GM23338 (cell line): ENCODE measurements at regions not wholly inside any gene's neighbourhood (a gene's known extent, or its start where the extent isn't known, plus 50 kb on each side); places are given as distances from the start of the nearest gene placed in this dataset.

Experiments used
- ATAC-seq: fragments of 200-7000 bp; cut with Tn5 transposase; 3 replicates; pipeline ENCODE4 v1.9.1; 2020
- DNase-seq: peaks from one replicate; pipeline ENCODE4 v3.0.0-alpha.2; 2015; ENCODE audit warnings: low spot score
- H2AFZ ChIP-seq: fragments of 200-600 bp; sonication (generic); 2 replicates; pipeline ENCODE4 v1.8.0; 2016; ENCODE audit warnings: antibody characterized with exemption, mild to moderate bottlenecking, moderate library complexity
- H3F3A ChIP-seq: fragments of 200-600 bp; sonication (generic); replicated peaks from 2 replicates; pipeline ENCODE4 v1.8.0; 2017; ENCODE audit warnings: antibody characterized with exemption, mixed run types, low read depth
- H3K27ac ChIP-seq: fragments of 200-600 bp; sonication (generic); 2 replicates; pipeline ENCODE4 v1.6.1; 2016; ENCODE audit warnings: low read depth
- H3K27me3 ChIP-seq: fragments of 200-600 bp; sonication (generic); 2 replicates; pipeline ENCODE4 v1.8.0; 2016; ENCODE audit warnings: mild to moderate bottlenecking, mixed run types, moderate library complexity; ENCODE audit not compliant: insufficient read depth
- H3K36me3 ChIP-seq: fragments of 200-600 bp; sonication (generic); 2 replicates; pipeline ENCODE4 v1.8.0; 2016; ENCODE audit warnings: mild to moderate bottlenecking; ENCODE audit not compliant: insufficient read depth
- H3K4me1 ChIP-seq: fragments of 200-600 bp; sonication (generic); 2 replicates; pipeline ENCODE4 v1.8.0; 2016; ENCODE audit warnings: mild to moderate bottlenecking, moderate library complexity; ENCODE audit not compliant: insufficient read depth
- H3K4me2 ChIP-seq: fragments of 200-600 bp; sonication (generic); 2 replicates; pipeline ENCODE4 v1.7.1; 2017; ENCODE audit warnings: mixed run types
- H3K4me3 ChIP-seq: fragments of 200-600 bp; sonication (generic); 2 replicates; pipeline ENCODE4 v1.6.1; 2016; ENCODE audit warnings: mixed run types
- H3K79me2 ChIP-seq: fragments of 200-600 bp; sonication (generic); replicated peaks from 2 replicates; pipeline ENCODE4 v1.8.0; 2017; ENCODE audit warnings: mild to moderate bottlenecking; ENCODE audit not compliant: insufficient read depth
- H3K9me2 ChIP-seq: fragments of 200-600 bp; sonication (generic); 2 replicates; pipeline ENCODE4 v1.8.0; 2017; ENCODE audit not compliant: insufficient read depth
- H4K20me1 ChIP-seq: fragments of 200-600 bp; sonication (generic); replicated peaks from 2 replicates; pipeline ENCODE4 v1.8.0; 2017; ENCODE audit warnings: mild to moderate bottlenecking; ENCODE audit not compliant: insufficient read depth
- H3K27ac Mint-ChIP-seq: 2 replicates; pipeline ENCODE4 v1.8.0; 2020; ENCODE audit warnings: inconsistent platforms, mild to moderate bottlenecking, moderate library complexity, mixed read lengths
- H3K27me3 Mint-ChIP-seq: 3 replicates; pipeline ENCODE4 v1.8.0; 2022; ENCODE audit warnings: low read depth, mild to moderate bottlenecking, moderate library complexity, mixed read lengths, inconsistent platforms; ENCODE audit not compliant: insufficient read depth, poor library complexity
- H3K36me3 Mint-ChIP-seq: 3 replicates; pipeline ENCODE4 v1.8.0; 2021; ENCODE audit warnings: low read depth, mild to moderate bottlenecking, inconsistent platforms, moderate library complexity, mixed read lengths
- H3K4me1 Mint-ChIP-seq: 3 replicates; pipeline ENCODE4 v1.8.0; 2020; ENCODE audit warnings: mild to moderate bottlenecking, inconsistent platforms, mixed read lengths
- H3K4me3 Mint-ChIP-seq: 3 replicates; pipeline ENCODE4 v1.8.0; 2021; ENCODE audit warnings: moderate library complexity, mild to moderate bottlenecking, inconsistent platforms, mixed read lengths
- H3K9me3 Mint-ChIP-seq: 3 replicates; pipeline ENCODE4 v1.8.0; 2020; ENCODE audit warnings: moderate library complexity, mild to moderate bottlenecking, inconsistent platforms, mixed read lengths
- CREB1 ChIP-seq: fragments of 250-450 bp; sonication (Bioruptor Pico); IDR thresholded peaks from 2 replicates; pipeline ENCODE4 v1.5.0; 2020; ENCODE audit warnings: low read depth, mild to moderate bottlenecking, moderate library complexity
- EZH2 ChIP-seq: fragments of 200-600 bp; sonication (generic); IDR thresholded peaks from one replicate; pipeline ENCODE4 v1.8.0; 2017; ENCODE audit warnings: antibody characterized with exemption, mild to moderate bottlenecking, low read depth; ENCODE audit not compliant: unreplicated experiment
- EZH2phosphoT487 ChIP-seq: fragments of 200-600 bp; sonication (generic); IDR thresholded peaks from one replicate; pipeline ENCODE4 v1.8.1; 2018; ENCODE audit warnings: antibody characterized with exemption; ENCODE audit not compliant: unreplicated experiment
- JUNB ChIP-seq: IDR thresholded peaks from one replicate; pipeline ENCODE4 v1.6.1; 2016; ENCODE audit warnings: antibody characterized with exemption; ENCODE audit not compliant: unreplicated experiment
- NANOG ChIP-seq: IDR thresholded peaks from 2 replicates; pipeline ENCODE4 v1.6.1; 2016; ENCODE audit warnings: antibody characterized with exemption, borderline replicate concordance
- POLR2AphosphoS5 ChIP-seq: IDR thresholded peaks from 2 replicates; pipeline ENCODE4 v1.6.1; 2016; ENCODE audit warnings: antibody characterized with exemption, low read depth
- STAT1 ChIP-seq: IDR thresholded peaks from one replicate; pipeline ENCODE4 v1.6.1; 2016; ENCODE audit warnings: antibody characterized with exemption; ENCODE audit not compliant: unreplicated experiment
- ZNF114 ChIP-seq: fragments of 250-450 bp; sonication (Bioruptor Pico); IDR thresholded peaks from 2 replicates; pipeline ENCODE4 v1.5.0; 2020; ENCODE audit warnings: mild to moderate bottlenecking, moderate library complexity
- ZNF331 ChIP-seq: fragments of 250-450 bp; sonication (Bioruptor Pico); IDR thresholded peaks from 2 replicates; pipeline ENCODE4 v1.5.0; 2020; ENCODE audit warnings: low read depth, mild to moderate bottlenecking, moderate library complexity
- TF ChIP-seq, protein P1 (sequence below): IDR thresholded peaks from one replicate; pipeline ENCODE4 v1.6.1; 2018; ENCODE audit warnings: antibody characterized with exemption; ENCODE audit not compliant: unreplicated experiment
- TF ChIP-seq, protein P2 (sequence below): IDR thresholded peaks from 2 replicates; pipeline ENCODE4 v1.6.1; 2016; ENCODE audit warnings: antibody characterized with exemption
- TF ChIP-seq, protein P3 (sequence below), 2 experiments: fragments of 200-600 bp in 1 of 2; sonication (generic) in 1 of 2; conservative IDR thresholded peaks; 2 replicates each; pipeline versions ENCODE4 v1.5.1 to v1.6.1; 2016 to 2017; ENCODE audit warnings: antibody characterized with exemption in 2 of 2, low read depth in 2 of 2, mild to moderate bottlenecking in 2 of 2, moderate library complexity in 1 of 2
- TF ChIP-seq, protein P4 (sequence below): fragments of 250-450 bp; sonication (Bioruptor Pico); IDR thresholded peaks from 2 replicates; pipeline ENCODE4 v1.5.0; 2020; ENCODE audit warnings: mild to moderate bottlenecking, moderate library complexity

DNA sequence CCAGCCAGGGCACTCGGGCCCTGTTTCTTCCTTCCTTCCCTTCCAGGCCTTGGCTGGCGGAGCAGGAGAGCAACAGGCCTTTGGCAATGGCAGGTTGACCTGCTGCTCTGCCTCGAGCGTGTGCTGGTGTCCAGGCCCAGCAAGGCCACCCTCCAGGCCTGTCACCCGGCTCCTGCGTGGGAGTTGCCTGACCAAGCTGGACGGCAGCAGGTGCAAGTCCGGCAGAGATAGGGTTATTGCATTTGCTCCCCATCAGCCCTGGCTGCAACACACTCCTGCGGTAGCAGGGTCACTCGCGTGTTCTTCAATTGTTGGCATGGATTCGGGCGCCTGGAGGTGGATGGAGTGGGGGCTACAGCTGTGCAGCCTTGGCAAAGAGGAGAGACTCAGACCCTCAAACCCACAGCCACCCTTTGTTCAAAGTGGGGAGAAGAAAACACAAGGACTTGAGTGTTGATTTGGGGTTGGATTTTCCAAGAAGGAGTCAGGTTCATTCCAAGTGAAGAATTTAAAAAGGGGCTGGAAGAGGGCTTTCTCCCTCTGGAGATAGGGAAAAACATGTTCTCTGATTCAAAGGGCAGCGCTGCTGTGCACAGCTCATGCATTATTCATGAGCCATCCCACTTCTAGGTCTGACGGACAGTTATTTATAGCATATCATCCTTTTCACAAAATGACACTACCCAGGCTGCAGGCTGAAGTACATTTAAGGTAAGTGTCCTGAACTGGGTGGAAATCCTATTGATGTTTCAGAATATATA is 64.2 kb upstream of the PITRM1 start:
- H3K4me2 ChIP-seq = no peak overlapping the region
- no peak overlapping the region for H3K27ac Mint-ChIP-seq
- no peak overlapping the region for H2AFZ ChIP-seq
- ATAC-seq (no peak), DNase-seq (no peak)
- TF ChIP-seq EZH2 (no peak), EZH2phosphoT487 (no peak), CREB1 (CRISPR knock-in tag) (no peak), POLR2AphosphoS5 (no peak), JUNB (no peak), STAT1 (no peak), NANOG (no peak), ZNF331 (CRISPR knock-in tag) (no peak), ZNF114 (CRISPR knock-in tag) (no peak)
- TF ChIP-seq, protein P1, sequence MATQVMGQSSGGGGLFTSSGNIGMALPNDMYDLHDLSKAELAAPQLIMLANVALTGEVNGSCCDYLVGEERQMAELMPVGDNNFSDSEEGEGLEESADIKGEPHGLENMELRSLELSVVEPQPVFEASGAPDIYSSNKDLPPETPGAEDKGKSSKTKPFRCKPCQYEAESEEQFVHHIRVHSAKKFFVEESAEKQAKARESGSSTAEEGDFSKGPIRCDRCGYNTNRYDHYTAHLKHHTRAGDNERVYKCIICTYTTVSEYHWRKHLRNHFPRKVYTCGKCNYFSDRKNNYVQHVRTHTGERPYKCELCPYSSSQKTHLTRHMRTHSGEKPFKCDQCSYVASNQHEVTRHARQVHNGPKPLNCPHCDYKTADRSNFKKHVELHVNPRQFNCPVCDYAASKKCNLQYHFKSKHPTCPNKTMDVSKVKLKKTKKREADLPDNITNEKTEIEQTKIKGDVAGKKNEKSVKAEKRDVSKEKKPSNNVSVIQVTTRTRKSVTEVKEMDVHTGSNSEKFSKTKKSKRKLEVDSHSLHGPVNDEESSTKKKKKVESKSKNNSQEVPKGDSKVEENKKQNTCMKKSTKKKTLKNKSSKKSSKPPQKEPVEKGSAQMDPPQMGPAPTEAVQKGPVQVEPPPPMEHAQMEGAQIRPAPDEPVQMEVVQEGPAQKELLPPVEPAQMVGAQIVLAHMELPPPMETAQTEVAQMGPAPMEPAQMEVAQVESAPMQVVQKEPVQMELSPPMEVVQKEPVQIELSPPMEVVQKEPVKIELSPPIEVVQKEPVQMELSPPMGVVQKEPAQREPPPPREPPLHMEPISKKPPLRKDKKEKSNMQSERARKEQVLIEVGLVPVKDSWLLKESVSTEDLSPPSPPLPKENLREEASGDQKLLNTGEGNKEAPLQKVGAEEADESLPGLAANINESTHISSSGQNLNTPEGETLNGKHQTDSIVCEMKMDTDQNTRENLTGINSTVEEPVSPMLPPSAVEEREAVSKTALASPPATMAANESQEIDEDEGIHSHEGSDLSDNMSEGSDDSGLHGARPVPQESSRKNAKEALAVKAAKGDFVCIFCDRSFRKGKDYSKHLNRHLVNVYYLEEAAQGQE = no peak
- TF ChIP-seq, protein P2, sequence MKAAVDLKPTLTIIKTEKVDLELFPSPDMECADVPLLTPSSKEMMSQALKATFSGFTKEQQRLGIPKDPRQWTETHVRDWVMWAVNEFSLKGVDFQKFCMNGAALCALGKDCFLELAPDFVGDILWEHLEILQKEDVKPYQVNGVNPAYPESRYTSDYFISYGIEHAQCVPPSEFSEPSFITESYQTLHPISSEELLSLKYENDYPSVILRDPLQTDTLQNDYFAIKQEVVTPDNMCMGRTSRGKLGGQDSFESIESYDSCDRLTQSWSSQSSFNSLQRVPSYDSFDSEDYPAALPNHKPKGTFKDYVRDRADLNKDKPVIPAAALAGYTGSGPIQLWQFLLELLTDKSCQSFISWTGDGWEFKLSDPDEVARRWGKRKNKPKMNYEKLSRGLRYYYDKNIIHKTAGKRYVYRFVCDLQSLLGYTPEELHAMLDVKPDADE = no peak
- TF ChIP-seq, protein P3, sequence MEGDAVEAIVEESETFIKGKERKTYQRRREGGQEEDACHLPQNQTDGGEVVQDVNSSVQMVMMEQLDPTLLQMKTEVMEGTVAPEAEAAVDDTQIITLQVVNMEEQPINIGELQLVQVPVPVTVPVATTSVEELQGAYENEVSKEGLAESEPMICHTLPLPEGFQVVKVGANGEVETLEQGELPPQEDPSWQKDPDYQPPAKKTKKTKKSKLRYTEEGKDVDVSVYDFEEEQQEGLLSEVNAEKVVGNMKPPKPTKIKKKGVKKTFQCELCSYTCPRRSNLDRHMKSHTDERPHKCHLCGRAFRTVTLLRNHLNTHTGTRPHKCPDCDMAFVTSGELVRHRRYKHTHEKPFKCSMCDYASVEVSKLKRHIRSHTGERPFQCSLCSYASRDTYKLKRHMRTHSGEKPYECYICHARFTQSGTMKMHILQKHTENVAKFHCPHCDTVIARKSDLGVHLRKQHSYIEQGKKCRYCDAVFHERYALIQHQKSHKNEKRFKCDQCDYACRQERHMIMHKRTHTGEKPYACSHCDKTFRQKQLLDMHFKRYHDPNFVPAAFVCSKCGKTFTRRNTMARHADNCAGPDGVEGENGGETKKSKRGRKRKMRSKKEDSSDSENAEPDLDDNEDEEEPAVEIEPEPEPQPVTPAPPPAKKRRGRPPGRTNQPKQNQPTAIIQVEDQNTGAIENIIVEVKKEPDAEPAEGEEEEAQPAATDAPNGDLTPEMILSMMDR (conservative IDR thresholded peaks at IDR 0.05; ENCODE audit: low read depth in 2 of 2) = no peak
- TF ChIP-seq, protein P4, sequence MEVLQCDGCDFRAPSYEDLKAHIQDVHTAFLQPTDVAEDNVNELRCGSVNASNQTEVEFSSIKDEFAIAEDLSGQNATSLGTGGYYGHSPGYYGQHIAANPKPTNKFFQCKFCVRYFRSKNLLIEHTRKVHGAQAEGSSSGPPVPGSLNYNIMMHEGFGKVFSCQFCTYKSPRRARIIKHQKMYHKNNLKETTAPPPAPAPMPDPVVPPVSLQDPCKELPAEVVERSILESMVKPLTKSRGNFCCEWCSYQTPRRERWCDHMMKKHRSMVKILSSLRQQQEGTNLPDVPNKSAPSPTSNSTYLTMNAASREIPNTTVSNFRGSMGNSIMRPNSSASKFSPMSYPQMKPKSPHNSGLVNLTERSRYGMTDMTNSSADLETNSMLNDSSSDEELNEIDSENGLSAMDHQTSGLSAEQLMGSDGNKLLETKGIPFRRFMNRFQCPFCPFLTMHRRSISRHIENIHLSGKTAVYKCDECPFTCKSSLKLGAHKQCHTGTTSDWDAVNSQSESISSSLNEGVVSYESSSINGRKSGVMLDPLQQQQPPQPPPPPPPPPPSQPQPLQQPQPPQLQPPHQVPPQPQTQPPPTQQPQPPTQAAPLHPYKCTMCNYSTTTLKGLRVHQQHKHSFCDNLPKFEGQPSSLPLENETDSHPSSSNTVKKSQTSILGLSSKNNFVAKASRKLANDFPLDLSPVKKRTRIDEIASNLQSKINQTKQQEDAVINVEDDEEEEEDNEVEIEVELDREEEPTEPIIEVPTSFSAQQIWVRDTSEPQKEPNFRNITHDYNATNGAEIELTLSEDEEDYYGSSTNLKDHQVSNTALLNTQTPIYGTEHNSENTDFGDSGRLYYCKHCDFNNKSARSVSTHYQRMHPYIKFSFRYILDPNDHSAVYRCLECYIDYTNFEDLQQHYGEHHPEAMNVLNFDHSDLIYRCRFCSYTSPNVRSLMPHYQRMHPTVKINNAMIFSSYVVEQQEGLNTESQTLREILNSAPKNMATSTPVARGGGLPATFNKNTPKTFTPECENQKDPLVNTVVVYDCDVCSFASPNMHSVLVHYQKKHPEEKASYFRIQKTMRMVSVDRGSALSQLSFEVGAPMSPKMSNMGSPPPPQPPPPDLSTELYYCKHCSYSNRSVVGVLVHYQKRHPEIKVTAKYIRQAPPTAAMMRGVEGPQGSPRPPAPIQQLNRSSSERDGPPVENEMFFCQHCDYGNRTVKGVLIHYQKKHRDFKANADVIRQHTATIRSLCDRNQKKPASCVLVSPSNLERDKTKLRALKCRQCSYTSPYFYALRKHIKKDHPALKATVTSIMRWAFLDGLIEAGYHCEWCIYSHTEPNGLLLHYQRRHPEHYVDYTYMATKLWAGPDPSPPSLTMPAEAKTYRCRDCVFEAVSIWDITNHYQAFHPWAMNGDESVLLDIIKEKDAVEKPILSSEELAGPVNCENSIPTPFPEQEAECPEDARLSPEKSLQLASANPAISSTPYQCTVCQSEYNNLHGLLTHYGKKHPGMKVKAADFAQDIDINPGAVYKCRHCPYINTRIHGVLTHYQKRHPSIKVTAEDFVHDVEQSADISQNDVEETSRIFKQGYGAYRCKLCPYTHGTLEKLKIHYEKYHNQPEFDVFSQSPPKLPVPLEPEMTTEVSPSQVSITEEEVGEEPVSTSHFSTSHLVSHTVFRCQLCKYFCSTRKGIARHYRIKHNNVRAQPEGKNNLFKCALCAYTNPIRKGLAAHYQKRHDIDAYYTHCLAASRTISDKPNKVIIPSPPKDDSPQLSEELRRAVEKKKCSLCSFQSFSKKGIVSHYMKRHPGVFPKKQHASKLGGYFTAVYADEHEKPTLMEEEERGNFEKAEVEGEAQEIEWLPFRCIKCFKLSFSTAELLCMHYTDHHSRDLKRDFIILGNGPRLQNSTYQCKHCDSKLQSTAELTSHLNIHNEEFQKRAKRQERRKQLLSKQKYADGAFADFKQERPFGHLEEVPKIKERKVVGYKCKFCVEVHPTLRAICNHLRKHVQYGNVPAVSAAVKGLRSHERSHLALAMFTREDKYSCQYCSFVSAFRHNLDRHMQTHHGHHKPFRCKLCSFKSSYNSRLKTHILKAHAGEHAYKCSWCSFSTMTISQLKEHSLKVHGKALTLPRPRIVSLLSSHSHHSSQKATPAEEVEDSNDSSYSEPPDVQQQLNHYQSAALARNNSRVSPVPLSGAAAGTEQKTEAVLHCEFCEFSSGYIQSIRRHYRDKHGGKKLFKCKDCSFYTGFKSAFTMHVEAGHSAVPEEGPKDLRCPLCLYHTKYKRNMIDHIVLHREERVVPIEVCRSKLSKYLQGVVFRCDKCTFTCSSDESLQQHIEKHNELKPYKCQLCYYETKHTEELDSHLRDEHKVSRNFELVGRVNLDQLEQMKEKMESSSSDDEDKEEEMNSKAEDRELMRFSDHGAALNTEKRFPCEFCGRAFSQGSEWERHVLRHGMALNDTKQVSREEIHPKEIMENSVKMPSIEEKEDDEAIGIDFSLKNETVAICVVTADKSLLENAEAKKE = no peak
- no peaks in the 10 kb centered on the region; the same call in 2 of the 3 replicates for H3K36me3 Mint-ChIP-seq
- no peaks in the 10 kb centered on the region for H3K27me3 Mint-ChIP-seq
- H3K27ac ChIP-seq = no peak overlapping the region
- no peaks in the 10 kb centered on the region for H3K4me1 ChIP-seq
- H3K9me3 Mint-ChIP-seq = peaks cover 5% of the 10 kb centered on the region; the same call in 2 of the 3 replicates
- no peaks in the 10 kb centered on the region for H3K27me3 ChIP-seq
- H3K79me2 ChIP-seq = no peaks in the 10 kb centered on the region
- H3K9me2 ChIP-seq = no peaks in the 10 kb centered on the region
- H4K20me1 ChIP-seq = no peaks in the 10 kb centered on the region
- H3K4me1 Mint-ChIP-seq = peaks cover 8% of the 10 kb centered on the region
- no peaks in the 10 kb centered on the region for H3F3A ChIP-seq
- no peaks in the 10 kb centered on the region for H3K36me3 ChIP-seq
- no peak overlapping the region for H3K4me3 ChIP-seq
- H3K4me3 Mint-ChIP-seq = no peak overlapping the region
